Peyer's patch (tissue), 4 donors: ENCODE measurements at regions not wholly inside any gene's neighbourhood (a gene's known extent, or its start where the extent isn't known, plus 50 kb on each side); places are given as distances from the start of the nearest gene placed in this dataset.
A peak's percentile ranks its signal among the peaks of the same experiment; 100 is the strongest.

Experiments used
- DNase-seq, 3 donors: peaks; one replicate each; pipeline ENCODE4 v3.0.0-alpha.2; 2017 to 2019
- H3K27ac ChIP-seq, 4 donors: fragments of 200-600 bp; sonication (generic); one replicate each; pipeline ENCODE4 v1.5.1; 2016 to 2019
- H3K27me3 ChIP-seq, 2 donors: fragments of 200-600 bp; sonication (generic); one replicate each; pipeline ENCODE4 v1.5.1; 2019
- H3K36me3 ChIP-seq, 3 donors: fragments of 200-600 bp; sonication (generic); one replicate each; pipeline ENCODE4 v1.5.1; 2016 to 2019
- H3K4me1 ChIP-seq, 4 donors: fragments of 200-600 bp; sonication (generic); one replicate each; pipeline ENCODE4 v1.5.1; 2016 to 2019
- H3K4me3 ChIP-seq, 4 donors: fragments of 200-600 bp; sonication (generic); 1 replicate in 3 of 4; 2 replicates in 1 of 4; pipeline ENCODE4 v1.5.1; 2016 to 2019; ENCODE audit warnings: mild to moderate bottlenecking in 1 of 4
- H3K9me3 ChIP-seq, 4 donors: fragments of 200-600 bp; sonication (generic); one replicate each; pipeline ENCODE4 v1.5.1; 2016 to 2019; ENCODE audit warnings: mild to moderate bottlenecking in 1 of 4
- CTCF ChIP-seq, 6 experiments: fragments of 450-650 bp in 4 of 6; fragments of 200-600 bp in 2 of 6; sonication (generic) in 1 of 6; IDR thresholded peaks; one replicate each; pipeline ENCODE4 v1.5.1; 2017 to 2019; ENCODE audit warnings: antibody characterized with exemption in 6 of 6, mild to moderate bottlenecking in 3 of 6, moderate library complexity in 1 of 6
- POLR2A ChIP-seq, 2 donors: fragments of 450-650 bp; IDR thresholded peaks; one replicate each; pipeline ENCODE4 v1.5.1; 2017; ENCODE audit warnings: antibody characterized with exemption in 2 of 2, mild to moderate bottlenecking in 2 of 2, moderate library complexity in 2 of 2

DNA sequence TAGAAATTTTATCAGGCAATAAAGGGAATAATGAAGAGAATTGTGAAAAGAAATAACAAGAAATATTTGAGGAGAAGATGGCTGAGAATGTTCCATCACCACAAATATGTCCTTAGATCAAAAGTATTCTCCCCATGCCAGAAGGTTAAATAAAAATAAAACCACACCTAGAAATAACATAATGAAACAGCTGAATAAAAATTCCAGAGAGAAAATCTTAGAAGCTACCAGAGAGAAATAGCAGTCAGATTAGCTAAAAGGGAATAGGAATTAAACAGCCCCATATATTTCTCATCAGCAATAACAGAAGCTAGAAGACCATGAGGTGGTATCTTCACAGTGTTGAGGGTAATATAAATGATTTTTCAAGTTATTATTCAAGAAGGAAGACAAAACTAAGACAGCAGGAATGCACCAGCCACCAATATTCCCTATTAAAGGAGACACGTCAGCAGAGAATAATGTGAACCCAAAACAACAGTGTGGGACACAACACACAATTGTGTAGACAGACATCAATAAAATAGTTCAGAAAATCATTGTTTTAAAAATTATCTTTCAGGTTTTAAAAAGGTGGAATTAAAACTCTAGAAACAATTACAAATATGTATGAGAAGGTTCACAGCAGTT, 82.0 kb upstream of the NEDD4L start:
- H3K27ac ChIP-seq = no peak overlapping the region
- no peaks in the 10 kb centered on the region for H3K36me3 ChIP-seq
- H3K4me3 ChIP-seq = no peak overlapping the region
- no peaks in the 10 kb centered on the region for H3K27me3 ChIP-seq
- DNase-seq = no peak
- H3K9me3 ChIP-seq = no peaks in the 10 kb centered on the region
- TF ChIP-seq POLR2A (IDR thresholded peaks at IDR 0.05) = no peak
- no peak for TF ChIP-seq CTCF (IDR thresholded peaks at IDR 0.05)
- peaks cover 0 to 4% (median 0%) of the 10 kb centered on the region in 4 donors for H3K4me1 ChIP-seq

DNA sequence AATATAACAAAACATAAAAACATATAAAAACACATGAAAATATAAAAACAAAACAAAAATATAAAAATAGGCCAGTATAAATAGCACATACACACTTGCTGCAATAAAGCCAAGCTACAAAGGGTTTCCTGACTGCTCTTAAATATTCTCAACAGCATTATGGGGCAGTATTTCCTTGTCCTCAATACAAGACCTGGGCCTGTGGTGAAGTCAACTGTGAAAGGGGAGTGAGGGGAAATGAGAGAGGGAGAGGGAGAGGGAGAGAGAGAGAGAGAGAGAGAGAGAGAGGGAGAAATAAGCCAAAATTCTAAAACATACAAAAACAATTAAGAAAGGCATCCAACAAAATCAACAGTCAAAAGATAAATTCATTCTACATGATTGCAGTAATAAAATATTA, 82.6 kb upstream of the NEDD4L start:
- DNase-seq = no peak
- Histone ChIP-seq H3K27ac (no peak overlapping the region), H3K4me3 (no peak overlapping the region), H3K4me1 (peaks cover 0 to 8% (median 0%) of the 10 kb centered on the region in 4 donors), H3K27me3 (no peaks in the 10 kb centered on the region), H3K36me3 (no peaks in the 10 kb centered on the region), H3K9me3 (no peaks in the 10 kb centered on the region)
- TF ChIP-seq POLR2A (IDR thresholded peaks at IDR 0.05) (no peak), CTCF (IDR thresholded peaks at IDR 0.05) (no peak)

DNA sequence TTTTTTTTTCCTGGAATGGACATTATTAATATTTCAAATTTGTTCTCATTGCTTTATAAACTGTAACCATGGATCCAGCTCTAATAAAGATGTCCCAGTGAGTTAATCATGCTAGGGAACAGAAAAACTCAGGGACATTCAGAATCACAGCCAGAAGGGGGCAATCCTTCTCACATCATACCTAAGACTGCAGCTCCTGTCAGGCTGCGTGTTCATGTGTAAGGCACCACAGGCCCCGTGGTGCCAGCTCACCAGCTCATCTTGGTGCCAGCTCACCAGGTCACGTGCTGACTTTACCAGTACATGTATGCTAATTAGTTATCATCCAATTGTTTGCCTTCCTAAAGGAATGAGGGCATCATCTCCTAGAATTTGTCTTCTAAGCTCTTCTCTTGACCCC, 84.7 kb upstream of the NEDD4L start:
- Histone ChIP-seq H3K27ac (no peak overlapping the region), H3K36me3 (no peaks in the 10 kb centered on the region), H3K4me1 (peaks cover 0 to 8% (median 0%) of the 10 kb centered on the region in 4 donors), H3K9me3 (no peaks in the 10 kb centered on the region), H3K27me3 (no peaks in the 10 kb centered on the region), H3K4me3 (no peak overlapping the region)
- no peak for TF ChIP-seq POLR2A (IDR thresholded peaks at IDR 0.05)
- peak in 4 of 6 experiments; percentile 32 to 66 (median 55) for TF ChIP-seq CTCF (IDR thresholded peaks at IDR 0.05)
- DNase-seq = peak in 2 of 3 donors; percentile 38 to 82

DNA sequence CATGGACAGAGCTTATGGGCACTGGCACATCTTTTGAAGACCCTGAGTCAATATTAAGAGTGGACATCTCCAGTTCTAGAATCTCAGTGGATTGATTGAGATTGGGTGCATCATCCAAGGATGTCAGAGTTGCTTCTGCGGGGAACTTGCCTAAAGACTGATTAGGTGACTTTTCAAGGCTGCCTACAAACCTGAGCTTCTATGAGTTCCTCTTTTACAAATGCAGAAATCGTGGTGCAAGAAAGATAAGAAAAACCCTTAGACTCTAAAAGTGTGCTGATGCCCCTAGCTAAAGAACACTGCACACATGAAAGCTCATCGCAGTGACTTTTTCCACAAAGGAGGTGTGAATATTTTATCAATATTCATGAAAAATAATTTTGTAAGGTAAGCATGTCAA, 86.8 kb upstream of the NEDD4L start:
- Histone ChIP-seq H3K27me3 (no peaks in the 10 kb centered on the region), H3K4me1 (peaks cover 0 to 21% (median 0%) of the 10 kb centered on the region in 4 donors), H3K36me3 (no peaks in the 10 kb centered on the region), H3K4me3 (no peak overlapping the region), H3K27ac (no peak overlapping the region), H3K9me3 (no peaks in the 10 kb centered on the region)
- DNase-seq = no peak
- TF ChIP-seq CTCF (IDR thresholded peaks at IDR 0.05) = no peak
- no peak for TF ChIP-seq POLR2A (IDR thresholded peaks at IDR 0.05)

DNA sequence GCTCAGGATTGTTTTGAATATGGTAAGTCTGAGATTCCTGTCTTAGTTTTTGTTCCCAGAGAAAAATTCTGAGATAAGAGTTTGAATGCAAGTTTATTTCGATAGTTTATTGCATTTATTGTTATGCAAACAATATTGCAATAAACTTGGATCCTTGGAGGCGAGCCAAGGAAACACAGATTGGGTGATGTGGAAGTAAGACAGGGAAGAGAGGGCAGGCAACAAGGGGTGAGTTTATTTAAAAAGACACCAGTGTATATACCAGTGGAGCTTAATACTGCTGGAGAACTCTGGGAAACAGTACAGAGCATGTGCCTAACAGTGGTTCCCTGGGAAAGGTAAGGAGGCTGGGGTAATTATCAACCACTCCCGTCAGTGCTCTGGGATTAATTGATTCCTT, 87.5 kb upstream of the NEDD4L start:
- H3K4me1 ChIP-seq = peaks cover 0 to 26% (median 0%) of the 10 kb centered on the region in 4 donors
- no peak overlapping the region for H3K4me3 ChIP-seq
- H3K27me3 ChIP-seq = no peaks in the 10 kb centered on the region
- peak overlapping the region in 1 of 4 donors; percentile 21 for H3K27ac ChIP-seq
- TF ChIP-seq POLR2A (IDR thresholded peaks at IDR 0.05) (no peak), CTCF (IDR thresholded peaks at IDR 0.05) (no peak)
- no peaks in the 10 kb centered on the region for H3K36me3 ChIP-seq
- DNase-seq = peak in 1 of 3 donors; percentile 64
- H3K9me3 ChIP-seq = no peaks in the 10 kb centered on the region
